GM19467 (cell line): ENCODE measurements at regions not wholly inside any gene's neighbourhood (a gene's known extent, or its start where the extent isn't known, plus 50 kb on each side); places are given as distances from the start of the nearest gene placed in this dataset.

Experiments used
- ATAC-seq: cut with Tn5 transposase; IDR thresholded peaks from one replicate; pipeline ENCODE4 v1.9.1; 2021; ENCODE audit warnings: mild to moderate bottlenecking, moderate library complexity; ENCODE audit not compliant: unreplicated experiment

- no peak for ATAC-seq
Observed at GRCh38 chr5:167889276-167889675, 402.2 kb upstream of the WWC1 start.

- no peak for ATAC-seq
Observed at GRCh38 chr5:167892352-167893115, 398.9 kb upstream of the WWC1 start.

- no peak for ATAC-seq
Observed at GRCh38 chr5:167893271-167893670, 398.2 kb upstream of the WWC1 start.

- ATAC-seq: no peak
Observed at GRCh38 chr5:167894631-167895472, 396.6 kb upstream of the WWC1 start.

GRCh38 chr5:167895899-167896659 is 395.4 kb upstream of the WWC1 start:
- ATAC-seq: no peak

- no peak for ATAC-seq
Observed at GRCh38 chr5:167896814-167897213, 394.6 kb upstream of the WWC1 start.

GRCh38 chr5:167897371-167897770 is 394.1 kb upstream of the WWC1 start:
- ATAC-seq: no peak

- no peak for ATAC-seq
Observed at GRCh38 chr5:167898361-167899042, 392.9 kb upstream of the WWC1 start.

GRCh38 chr5:167899490-167900070 is 391.9 kb upstream of the WWC1 start:
- ATAC-seq: no peak

GRCh38 chr5:167900340-167900935 is 391.0 kb upstream of the WWC1 start:
- no peak for ATAC-seq

GRCh38 chr5:167902298-167902697 is 389.1 kb upstream of the WWC1 start:
- ATAC-seq: no peak

GRCh38 chr5:167903243-167903642 is 388.2 kb upstream of the WWC1 start:
- no peak for ATAC-seq

- no peak for ATAC-seq
Observed at GRCh38 chr5:167903659-167904058, 387.8 kb upstream of the WWC1 start.

GRCh38 chr5:167905919-167906853 is 385.3 kb upstream of the WWC1 start:
- ATAC-seq: no peak

GRCh38 chr5:167908606-167909005 is 382.8 kb upstream of the WWC1 start:
- ATAC-seq: no peak

GRCh38 chr5:167912941-167913665 is 378.3 kb upstream of the WWC1 start:
- ATAC-seq: no peak

- ATAC-seq: no peak
Observed at GRCh38 chr5:167915237-167915636, 376.2 kb upstream of the WWC1 start.

GRCh38 chr5:167916261-167916691 is 375.2 kb upstream of the WWC1 start:
- no peak for ATAC-seq
